Non-pigmented ciliary epithelial cell (primary cell): ENCODE measurements at regions not wholly inside any gene's neighbourhood (a gene's known extent, or its start where the extent isn't known, plus 50 kb on each side); places are given as distances from the start of the nearest gene placed in this dataset.

Source experiments
- DNase-seq: peaks from one replicate; pipeline ENCODE4 v3.0.0-alpha.2; 2010; ENCODE audit warnings: low read depth

GRCh38 chr4:95660719-95661118 is 111.9 kb upstream of the UNC5C start:
- DNase-seq = no peak

GRCh38 chr4:95651891-95652290 is 103.1 kb upstream of the UNC5C start:
- no peak for DNase-seq

GRCh38 chr4:95644417-95644816 is 95.6 kb upstream of the UNC5C start:
- no peak for DNase-seq

- no peak for DNase-seq
These were observed 94.9 kb upstream of the UNC5C start for GRCh38 chr4:95643627-95644026.

- DNase-seq = no peak
These were observed 92.8 kb upstream of the UNC5C start for GRCh38 chr4:95641571-95641970.

- no peak for DNase-seq
These were observed 91.5 kb upstream of the UNC5C start for GRCh38 chr4:95640311-95640710.

- no peak for DNase-seq
These were observed 90.2 kb upstream of the UNC5C start for GRCh38 chr4:95638920-95639501.

GRCh38 chr4:95637043-95637600 is 88.3 kb upstream of the UNC5C start:
- DNase-seq = no peak

GRCh38 chr4:95636061-95636460 is 87.3 kb upstream of the UNC5C start:
- DNase-seq = no peak

- no peak for DNase-seq
These were observed 78.9 kb upstream of the UNC5C start for GRCh38 chr4:95627709-95628108.

GRCh38 chr4:95627024-95627605 is 78.3 kb upstream of the UNC5C start:
- no peak for DNase-seq

GRCh38 chr4:95625020-95625419 is 76.2 kb upstream of the UNC5C start:
- no peak for DNase-seq

GRCh38 chr4:95619525-95620443 is 71.0 kb upstream of the UNC5C start:
- no peak for DNase-seq

GRCh38 chr4:95614684-95615205 is 66.0 kb upstream of the UNC5C start:
- no peak for DNase-seq

- no peak for DNase-seq
These were observed 61.3 kb upstream of the UNC5C start for GRCh38 chr4:95610061-95610569.

- no peak for DNase-seq
These were observed 58.0 kb upstream of the UNC5C start for GRCh38 chr4:95606739-95607138.

GRCh38 chr4:95603393-95603792 is 54.6 kb upstream of the UNC5C start:
- DNase-seq = no peak

- no peak for DNase-seq
These were observed 54.1 kb upstream of the UNC5C start for GRCh38 chr4:95602872-95603271.

GRCh38 chr4:95601356-95601755 is 52.6 kb upstream of the UNC5C start:
- DNase-seq = no peak

- no peak for DNase-seq
These were observed 51.1 kb upstream of the UNC5C start for GRCh38 chr4:95599777-95600400.
